Colonic mucosa (tissue), 4 donors: ENCODE measurements at regions not wholly inside any gene's neighbourhood (a gene's known extent, or its start where the extent isn't known, plus 50 kb on each side); places are given as distances from the start of the nearest gene placed in this dataset.

Source experiments
- DNase-seq: peaks from one replicate; pipeline ENCODE4 v3.0.0-alpha.2; 2020
- H3K27ac ChIP-seq: fragments of 200-600 bp; one replicate; pipeline ENCODE4 v1.8.0; 2021
- H3K27me3 ChIP-seq: fragments of 200-600 bp; one replicate; pipeline ENCODE4 v1.8.0; 2021
- H3K36me3 ChIP-seq: fragments of 200-600 bp; one replicate; pipeline ENCODE4 v1.8.0; 2021
- H3K4me1 ChIP-seq: fragments of 200-600 bp; one replicate; pipeline ENCODE4 v1.8.0; 2021; ENCODE audit warnings: mild to moderate bottlenecking
- H3K4me3 ChIP-seq: fragments of 200-600 bp; one replicate; pipeline ENCODE4 v1.8.0; 2021
- H3K9ac ChIP-seq, 2 donors: one replicate each; pipeline ENCODE4 v1.7.0; 2013; ENCODE audit warnings: control low read depth in 2 of 2, low read depth in 2 of 2, low read length in 2 of 2
- H3K9me3 ChIP-seq: fragments of 200-600 bp; one replicate; pipeline ENCODE4 v1.8.0; 2021
- intact Hi-C: fragments of 100-400 bp; cut with DNase I; formaldehyde crosslinking; loops from one replicate; pipeline ENCODE4 v1.14.1; 2022
- TF ChIP-seq, protein P1 (sequence below): fragments of 200-600 bp; IDR thresholded peaks from one replicate; pipeline ENCODE4 v1.8.0; 2022; ENCODE audit warnings: antibody characterized with exemption, mild to moderate bottlenecking
- donor health status: healthy.
- donor health status: DM: no; HTN: no; CAD: no.
- donor health status: DM: no; HTN: no; CAD: no.

DNA sequence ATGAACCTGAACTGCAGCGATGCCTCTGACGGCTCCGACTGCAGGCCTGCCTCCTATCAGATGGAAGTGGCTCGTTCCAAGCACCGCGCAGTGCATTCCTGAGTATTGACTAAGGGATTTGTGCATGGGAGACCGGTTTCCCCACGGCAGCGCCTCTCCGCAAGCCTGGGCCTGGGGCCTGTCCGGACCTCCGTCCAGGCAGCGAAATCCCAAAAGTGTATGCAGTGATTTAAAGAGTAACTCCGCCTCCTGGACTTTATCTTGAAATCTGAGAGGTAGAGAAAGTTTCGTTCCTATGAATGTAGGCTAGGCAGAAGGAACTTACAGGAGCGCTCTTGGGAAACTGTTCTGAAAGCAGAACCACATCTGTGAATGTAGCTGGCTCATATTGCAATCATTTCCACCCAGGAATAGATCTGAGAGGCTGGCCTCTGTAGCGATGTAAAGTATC lies 106.2 kb upstream of the CELF2 start:
- peak; percentile 38 for DNase-seq
- TF ChIP-seq, protein P1, sequence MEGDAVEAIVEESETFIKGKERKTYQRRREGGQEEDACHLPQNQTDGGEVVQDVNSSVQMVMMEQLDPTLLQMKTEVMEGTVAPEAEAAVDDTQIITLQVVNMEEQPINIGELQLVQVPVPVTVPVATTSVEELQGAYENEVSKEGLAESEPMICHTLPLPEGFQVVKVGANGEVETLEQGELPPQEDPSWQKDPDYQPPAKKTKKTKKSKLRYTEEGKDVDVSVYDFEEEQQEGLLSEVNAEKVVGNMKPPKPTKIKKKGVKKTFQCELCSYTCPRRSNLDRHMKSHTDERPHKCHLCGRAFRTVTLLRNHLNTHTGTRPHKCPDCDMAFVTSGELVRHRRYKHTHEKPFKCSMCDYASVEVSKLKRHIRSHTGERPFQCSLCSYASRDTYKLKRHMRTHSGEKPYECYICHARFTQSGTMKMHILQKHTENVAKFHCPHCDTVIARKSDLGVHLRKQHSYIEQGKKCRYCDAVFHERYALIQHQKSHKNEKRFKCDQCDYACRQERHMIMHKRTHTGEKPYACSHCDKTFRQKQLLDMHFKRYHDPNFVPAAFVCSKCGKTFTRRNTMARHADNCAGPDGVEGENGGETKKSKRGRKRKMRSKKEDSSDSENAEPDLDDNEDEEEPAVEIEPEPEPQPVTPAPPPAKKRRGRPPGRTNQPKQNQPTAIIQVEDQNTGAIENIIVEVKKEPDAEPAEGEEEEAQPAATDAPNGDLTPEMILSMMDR: no peak
- no peaks in the 10 kb centered on the region for H3K9me3 ChIP-seq
- no peak overlapping the region for H3K4me3 ChIP-seq
- no peak overlapping the region for H3K9ac ChIP-seq
- no peaks in the 10 kb centered on the region for H3K27me3 ChIP-seq
- no peaks in the 10 kb centered on the region for H3K36me3 ChIP-seq
- intact Hi-C loops: no loop called here
- H3K27ac ChIP-seq: no peak overlapping the region
- H3K4me1 ChIP-seq: no peaks in the 10 kb centered on the region

GRCh38 chr10:10914144-10914543 lies 103.5 kb upstream of the CELF2 start:
- H3K9me3 ChIP-seq: no peaks in the 10 kb centered on the region
- intact Hi-C loops: no loop called here
- no peak overlapping the region for H3K4me3 ChIP-seq
- DNase-seq: no peak
- no peak overlapping the region for H3K27ac ChIP-seq
- H3K27me3 ChIP-seq: no peaks in the 10 kb centered on the region
- no peaks in the 10 kb centered on the region for H3K4me1 ChIP-seq
- no peaks in the 10 kb centered on the region for H3K36me3 ChIP-seq
- TF ChIP-seq, protein P1: no peak
- no peak overlapping the region for H3K9ac ChIP-seq

DNA sequence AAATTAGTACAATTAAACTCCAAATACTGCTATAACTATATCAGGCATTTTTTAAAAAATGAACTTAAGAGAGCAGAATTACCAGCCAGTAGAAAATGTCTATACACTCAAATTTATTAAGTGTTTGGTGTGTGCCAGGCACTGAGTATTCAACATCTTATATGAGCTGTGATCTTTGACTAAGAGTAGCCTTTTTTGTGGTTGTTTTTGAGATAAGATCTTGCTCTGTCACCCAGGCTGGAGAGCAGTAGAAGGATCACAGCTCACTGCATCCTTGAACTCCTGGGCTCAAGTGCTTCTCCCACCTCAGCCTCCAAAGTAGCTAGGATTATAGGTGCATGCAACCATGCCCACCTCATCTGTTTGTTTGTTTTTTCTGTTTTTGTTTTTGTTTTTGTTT lies 102.5 kb upstream of the CELF2 start:
- H3K9ac ChIP-seq: no peak overlapping the region
- intact Hi-C loops: no loop called here
- no peaks in the 10 kb centered on the region for H3K9me3 ChIP-seq
- H3K36me3 ChIP-seq: no peaks in the 10 kb centered on the region
- no peaks in the 10 kb centered on the region for H3K4me1 ChIP-seq
- no peaks in the 10 kb centered on the region for H3K27me3 ChIP-seq
- no peak overlapping the region for H3K4me3 ChIP-seq
- TF ChIP-seq, protein P1: no peak
- H3K27ac ChIP-seq: no peak overlapping the region
- no peak for DNase-seq

DNA sequence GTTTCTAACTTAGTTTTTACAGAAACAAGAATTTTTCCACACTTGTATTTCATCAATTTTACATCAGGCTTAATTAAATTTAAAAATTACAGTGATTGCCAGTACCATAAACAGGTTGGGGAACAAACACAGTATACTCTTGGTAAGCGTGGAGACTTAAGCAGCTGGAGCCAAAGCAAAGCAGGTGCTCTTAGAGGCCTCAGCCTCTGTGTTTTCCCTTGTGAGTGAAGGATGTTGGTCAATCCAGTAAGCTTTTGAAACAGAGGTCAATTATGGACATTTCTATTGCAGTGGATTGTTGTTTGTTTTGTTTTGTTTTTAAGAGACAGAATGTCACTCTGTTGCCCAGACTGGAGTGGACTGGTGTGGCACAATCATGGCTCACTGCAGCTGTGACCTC lies 100.6 kb upstream of the CELF2 start:
- DNase-seq: no peak
- no peak overlapping the region for H3K9ac ChIP-seq
- H3K27me3 ChIP-seq: no peaks in the 10 kb centered on the region
- H3K27ac ChIP-seq: no peak overlapping the region
- no peaks in the 10 kb centered on the region for H3K4me1 ChIP-seq
- TF ChIP-seq, protein P1: no peak
- H3K4me3 ChIP-seq: no peak overlapping the region
- intact Hi-C loops: no loop called here
- H3K36me3 ChIP-seq: no peaks in the 10 kb centered on the region
- H3K9me3 ChIP-seq: no peaks in the 10 kb centered on the region

GRCh38 chr10:10919976-10920375 lies 97.7 kb upstream of the CELF2 start:
- Histone ChIP-seq H3K9me3 (no peaks in the 10 kb centered on the region), H3K27me3 (no peaks in the 10 kb centered on the region), H3K9ac (no peak overlapping the region), H3K4me1 (no peaks in the 10 kb centered on the region), H3K4me3 (no peak overlapping the region), H3K36me3 (no peaks in the 10 kb centered on the region), H3K27ac (no peak overlapping the region)
- no peak for DNase-seq
- TF ChIP-seq, protein P1: no peak
- intact Hi-C loops: no loop called here
